ENCODE measurements at regions not wholly inside any gene's neighbourhood (a gene's known extent, or its start where the extent isn't known, plus 50 kb on each side); places are given as distances from the start of the nearest gene placed in this dataset.

DNA sequence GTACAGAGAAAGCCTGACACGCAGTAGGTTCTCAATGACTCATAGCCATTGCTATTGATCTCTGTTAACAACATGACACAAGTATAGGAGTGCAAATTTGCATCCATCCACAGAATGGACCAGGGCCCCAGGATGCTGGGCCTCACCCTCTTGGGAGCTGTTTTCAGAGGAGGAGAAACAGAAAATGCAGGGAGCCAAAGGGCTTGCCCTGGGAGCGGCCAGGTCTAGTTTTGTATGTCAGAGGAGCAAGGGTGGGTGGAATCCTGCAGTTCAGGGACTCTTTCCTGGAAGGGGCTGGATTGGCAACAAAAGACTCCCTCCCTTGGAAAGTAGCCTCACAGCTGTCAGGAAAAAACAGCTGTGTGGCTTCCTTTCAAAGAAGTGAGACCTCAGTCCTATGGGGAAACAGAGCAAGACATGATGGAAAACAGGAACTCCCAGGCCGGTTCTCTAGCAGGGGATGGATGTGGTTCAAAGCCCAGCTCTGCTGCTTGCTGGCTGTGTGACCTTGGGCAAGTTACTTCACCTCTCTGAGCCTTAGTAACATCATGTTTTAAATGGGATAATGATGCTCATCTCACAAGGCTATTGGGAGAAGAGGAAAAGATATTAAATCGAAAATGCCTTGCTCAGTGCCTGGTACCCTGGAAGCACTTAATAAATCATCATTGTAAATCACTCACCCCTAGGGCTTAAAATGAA is 50.5 kb upstream of the SH3PXD2B start:
- TF ChIP-seq ESRRG (CRISPR knock-in tag; IDR thresholded peaks at IDR 0.05) (no peak), BACH2 (CRISPR knock-in tag; IDR thresholded peaks at IDR 0.05; ENCODE audit: borderline replicate concordance) (no peak), ARNTL (CRISPR knock-in tag; IDR thresholded peaks at IDR 0.05; ENCODE audit: borderline replicate concordance, low read depth) (no peak), ZC3H10 (CRISPR knock-in tag; IDR thresholded peaks at IDR 0.05) (no peak), ZNF565 (CRISPR knock-in tag; conservative IDR thresholded peaks at IDR 0.05; ENCODE audit: low read depth) (no peak), SNAI2 (CRISPR knock-in tag; IDR thresholded peaks at IDR 0.05) (no peak), ISL1 (CRISPR knock-in tag; IDR thresholded peaks at IDR 0.05) (no peak), CSDC2 (CRISPR knock-in tag; IDR thresholded peaks at IDR 0.05) (no peak), PPARA (CRISPR knock-in tag; IDR thresholded peaks at IDR 0.05; ENCODE audit: borderline replicate concordance) (no peak), TOX (CRISPR knock-in tag; IDR thresholded peaks at IDR 0.05; ENCODE audit: borderline replicate concordance) (no peak), ZFP30 (CRISPR knock-in tag; IDR thresholded peaks at IDR 0.05) (no peak)
- TF ChIP-seq, protein P1, sequence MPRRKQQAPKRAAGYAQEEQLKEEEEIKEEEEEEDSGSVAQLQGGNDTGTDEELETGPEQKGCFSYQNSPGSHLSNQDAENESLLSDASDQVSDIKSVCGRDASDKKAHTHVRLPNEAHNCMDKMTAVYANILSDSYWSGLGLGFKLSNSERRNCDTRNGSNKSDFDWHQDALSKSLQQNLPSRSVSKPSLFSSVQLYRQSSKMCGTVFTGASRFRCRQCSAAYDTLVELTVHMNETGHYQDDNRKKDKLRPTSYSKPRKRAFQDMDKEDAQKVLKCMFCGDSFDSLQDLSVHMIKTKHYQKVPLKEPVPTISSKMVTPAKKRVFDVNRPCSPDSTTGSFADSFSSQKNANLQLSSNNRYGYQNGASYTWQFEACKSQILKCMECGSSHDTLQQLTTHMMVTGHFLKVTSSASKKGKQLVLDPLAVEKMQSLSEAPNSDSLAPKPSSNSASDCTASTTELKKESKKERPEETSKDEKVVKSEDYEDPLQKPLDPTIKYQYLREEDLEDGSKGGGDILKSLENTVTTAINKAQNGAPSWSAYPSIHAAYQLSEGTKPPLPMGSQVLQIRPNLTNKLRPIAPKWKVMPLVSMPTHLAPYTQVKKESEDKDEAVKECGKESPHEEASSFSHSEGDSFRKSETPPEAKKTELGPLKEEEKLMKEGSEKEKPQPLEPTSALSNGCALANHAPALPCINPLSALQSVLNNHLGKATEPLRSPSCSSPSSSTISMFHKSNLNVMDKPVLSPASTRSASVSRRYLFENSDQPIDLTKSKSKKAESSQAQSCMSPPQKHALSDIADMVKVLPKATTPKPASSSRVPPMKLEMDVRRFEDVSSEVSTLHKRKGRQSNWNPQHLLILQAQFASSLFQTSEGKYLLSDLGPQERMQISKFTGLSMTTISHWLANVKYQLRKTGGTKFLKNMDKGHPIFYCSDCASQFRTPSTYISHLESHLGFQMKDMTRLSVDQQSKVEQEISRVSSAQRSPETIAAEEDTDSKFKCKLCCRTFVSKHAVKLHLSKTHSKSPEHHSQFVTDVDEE (CRISPR knock-in tag; IDR thresholded peaks at IDR 0.05) = no peak
- TF ChIP-seq, protein P2, sequence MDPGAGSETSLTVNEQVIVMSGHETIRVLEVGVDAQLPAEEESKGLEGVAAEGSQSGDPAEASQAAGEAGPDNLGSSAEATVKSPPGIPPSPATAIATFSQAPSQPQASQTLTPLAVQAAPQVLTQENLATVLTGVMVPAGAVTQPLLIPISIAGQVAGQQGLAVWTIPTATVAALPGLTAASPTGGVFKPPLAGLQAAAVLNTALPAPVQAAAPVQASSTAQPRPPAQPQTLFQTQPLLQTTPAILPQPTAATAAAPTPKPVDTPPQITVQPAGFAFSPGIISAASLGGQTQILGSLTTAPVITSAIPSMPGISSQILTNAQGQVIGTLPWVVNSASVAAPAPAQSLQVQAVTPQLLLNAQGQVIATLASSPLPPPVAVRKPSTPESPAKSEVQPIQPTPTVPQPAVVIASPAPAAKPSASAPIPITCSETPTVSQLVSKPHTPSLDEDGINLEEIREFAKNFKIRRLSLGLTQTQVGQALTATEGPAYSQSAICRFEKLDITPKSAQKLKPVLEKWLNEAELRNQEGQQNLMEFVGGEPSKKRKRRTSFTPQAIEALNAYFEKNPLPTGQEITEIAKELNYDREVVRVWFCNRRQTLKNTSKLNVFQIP (CRISPR knock-in tag; IDR thresholded peaks at IDR 0.05; ENCODE audit: borderline replicate concordance, low read depth) = no peak
- TF ChIP-seq, protein P3, sequence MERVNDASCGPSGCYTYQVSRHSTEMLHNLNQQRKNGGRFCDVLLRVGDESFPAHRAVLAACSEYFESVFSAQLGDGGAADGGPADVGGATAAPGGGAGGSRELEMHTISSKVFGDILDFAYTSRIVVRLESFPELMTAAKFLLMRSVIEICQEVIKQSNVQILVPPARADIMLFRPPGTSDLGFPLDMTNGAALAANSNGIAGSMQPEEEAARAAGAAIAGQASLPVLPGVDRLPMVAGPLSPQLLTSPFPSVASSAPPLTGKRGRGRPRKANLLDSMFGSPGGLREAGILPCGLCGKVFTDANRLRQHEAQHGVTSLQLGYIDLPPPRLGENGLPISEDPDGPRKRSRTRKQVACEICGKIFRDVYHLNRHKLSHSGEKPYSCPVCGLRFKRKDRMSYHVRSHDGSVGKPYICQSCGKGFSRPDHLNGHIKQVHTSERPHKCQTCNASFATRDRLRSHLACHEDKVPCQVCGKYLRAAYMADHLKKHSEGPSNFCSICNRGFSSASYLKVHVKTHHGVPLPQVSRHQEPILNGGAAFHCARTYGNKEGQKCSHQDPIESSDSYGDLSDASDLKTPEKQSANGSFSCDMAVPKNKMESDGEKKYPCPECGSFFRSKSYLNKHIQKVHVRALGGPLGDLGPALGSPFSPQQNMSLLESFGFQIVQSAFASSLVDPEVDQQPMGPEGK (CRISPR knock-in tag; IDR thresholded peaks at IDR 0.05; ENCODE audit: borderline replicate concordance) = no peak
- TF ChIP-seq, protein P4, sequence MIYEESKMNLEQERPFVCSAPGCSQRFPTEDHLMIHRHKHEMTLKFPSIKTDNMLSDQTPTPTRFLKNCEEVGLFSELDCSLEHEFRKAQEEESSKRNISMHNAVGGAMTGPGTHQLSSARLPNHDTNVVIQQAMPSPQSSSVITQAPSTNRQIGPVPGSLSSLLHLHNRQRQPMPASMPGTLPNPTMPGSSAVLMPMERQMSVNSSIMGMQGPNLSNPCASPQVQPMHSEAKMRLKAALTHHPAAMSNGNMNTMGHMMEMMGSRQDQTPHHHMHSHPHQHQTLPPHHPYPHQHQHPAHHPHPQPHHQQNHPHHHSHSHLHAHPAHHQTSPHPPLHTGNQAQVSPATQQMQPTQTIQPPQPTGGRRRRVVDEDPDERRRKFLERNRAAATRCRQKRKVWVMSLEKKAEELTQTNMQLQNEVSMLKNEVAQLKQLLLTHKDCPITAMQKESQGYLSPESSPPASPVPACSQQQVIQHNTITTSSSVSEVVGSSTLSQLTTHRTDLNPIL (CRISPR knock-in tag; IDR thresholded peaks at IDR 0.05; ENCODE audit: low read depth) = no peak
- no peak for ATAC-seq

- ATAC-seq = no peak
- TF ChIP-seq ZNF70 (CRISPR knock-in tag; IDR thresholded peaks at IDR 0.05) (no peak), ZC3H10 (CRISPR knock-in tag; IDR thresholded peaks at IDR 0.05) (no peak), CSDC2 (CRISPR knock-in tag; IDR thresholded peaks at IDR 0.05) (no peak), OSR1 (CRISPR knock-in tag; IDR thresholded peaks at IDR 0.05) (no peak), ZNF8 (CRISPR knock-in tag; IDR thresholded peaks at IDR 0.05) (no peak), CSRNP3 (CRISPR knock-in tag; IDR thresholded peaks at IDR 0.05) (no peak), TCF4 (CRISPR knock-in tag; IDR thresholded peaks at IDR 0.05; ENCODE audit: borderline replicate concordance) (no peak), ZFP3 (CRISPR knock-in tag; IDR thresholded peaks at IDR 0.05) (no peak), GLIS3 (CRISPR knock-in tag; IDR thresholded peaks at IDR 0.05) (no peak), ESRRG (CRISPR knock-in tag; IDR thresholded peaks at IDR 0.05) (no peak)
- TF ChIP-seq, protein P2 (CRISPR knock-in tag; IDR thresholded peaks at IDR 0.05; ENCODE audit: borderline replicate concordance, low read depth) = no peak
- TF ChIP-seq, protein P3 (CRISPR knock-in tag; IDR thresholded peaks at IDR 0.05; ENCODE audit: borderline replicate concordance) = no peak
- TF ChIP-seq, protein P1 (CRISPR knock-in tag; IDR thresholded peaks at IDR 0.05) = no peak
These were observed 49.8 kb upstream of the SH3PXD2B start for GRCh38 chr5:172503925-172504700.

Data from SK-N-SH treated with all-trans-retinoic acid at 6 μM for 48 hours (cell line).